ENCODE measurements at regions not wholly inside any gene's neighbourhood (a gene's known extent, or its start where the extent isn't known, plus 50 kb on each side); places are given as distances from the start of the nearest gene placed in this dataset.
"Not testable (repeated sequence)": the region's sequence is repeated elsewhere in the genome, so short reads cannot be mapped to it uniquely, and the experiment has no call there.

DNA sequence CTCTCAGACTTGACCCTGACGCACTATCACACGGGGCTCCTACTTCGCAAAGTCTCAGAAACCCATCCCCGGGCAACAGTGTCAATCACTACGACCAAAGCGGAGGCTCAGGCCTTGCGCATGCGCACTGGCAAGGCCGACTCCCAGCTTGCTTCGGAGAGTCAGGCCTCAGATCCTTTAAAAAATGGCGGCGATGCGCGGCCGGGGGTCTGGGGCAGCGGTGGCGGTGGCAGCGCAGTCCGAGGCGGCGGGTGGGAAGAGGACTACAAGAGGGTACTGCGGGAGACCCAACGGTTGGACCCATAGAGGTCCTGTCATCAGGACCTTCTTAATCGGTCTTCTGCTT, 196.9 kb downstream of the ZNF716 start:
- Mint-ChIP-seq H3K27me3 (ENCODE audit: low read depth) (peaks cover 9% of the 10 kb centered on the region), H3K27ac (no peak overlapping the region), H3K36me3 (ENCODE audit: insufficient read depth in 1 of 3, low read depth in 3 of 3) (peaks cover 29 to 35% (median 35%) of the 10 kb centered on the region in 3 experiments; a peak in 6 of 7 replicates), H3K4me1 (no peaks in the 10 kb centered on the region), H3K9me3 (peaks cover 94 to 98% of the 10 kb centered on the region in 2 experiments), H3K4me3 (no peak overlapping the region)
- H4K91ac ChIP-seq (ENCODE audit: insufficient read length, low read depth, low read length): no peak overlapping the region
- no peak overlapping the region for H3K18ac ChIP-seq (ENCODE audit: insufficient read length, low read depth, low read length)
- no peaks in the 10 kb centered on the region for H3K79me1 ChIP-seq (ENCODE audit: insufficient read depth, low read depth, low read length, poor library complexity, severe bottlenecking)
- H2BK12ac ChIP-seq (ENCODE audit: insufficient read length, low read depth, low read length): no peak overlapping the region
- no peaks in the 10 kb centered on the region for H3K27me3 ChIP-seq (ENCODE audit: insufficient read depth, low read length)
- H3T11ph ChIP-seq (ENCODE audit: low read length): no peak overlapping the region
- H2AK5ac ChIP-seq (ENCODE audit: insufficient read length, low read length): no peak overlapping the region
- no peak overlapping the region for H3K23ac ChIP-seq (ENCODE audit: insufficient read length, low read depth, low read length)
- no peaks in the 10 kb centered on the region for H3K23me2 ChIP-seq (ENCODE audit: insufficient read length, low read depth, low read length, poor library complexity, severe bottlenecking)
- no peak overlapping the region for H3K9ac ChIP-seq (ENCODE audit: extremely low read depth, insufficient read length, low read length)
- no peak overlapping the region for H2BK5ac ChIP-seq (ENCODE audit: insufficient read length, low read length)
- no peak overlapping the region for H2BK15ac ChIP-seq (ENCODE audit: low read depth, low read length)
- no peak overlapping the region for H3K56ac ChIP-seq (ENCODE audit: insufficient read length, low read depth, low read length)
- H2BK20ac ChIP-seq (ENCODE audit: low read depth, low read length, poor library complexity, severe bottlenecking): no peak overlapping the region
- H3K79me2 ChIP-seq (ENCODE audit: insufficient read depth, low read length): no peaks in the 10 kb centered on the region
- H3K4me1 ChIP-seq (ENCODE audit: insufficient read depth, low read length): no peaks in the 10 kb centered on the region
- H3K4ac ChIP-seq (ENCODE audit: low read depth, low read length): no peak overlapping the region
- H3K4me2 ChIP-seq (ENCODE audit: insufficient read depth, insufficient read length, low read length): no peak overlapping the region
- peaks cover 80% of the 10 kb centered on the region for H3K9me3 ChIP-seq (ENCODE audit: control insufficient read depth, low read depth, low read length)
- DNase-seq: no peak
- no peak overlapping the region for H2AFZ ChIP-seq (ENCODE audit: low read length)
- TF ChIP-seq, protein P1, sequence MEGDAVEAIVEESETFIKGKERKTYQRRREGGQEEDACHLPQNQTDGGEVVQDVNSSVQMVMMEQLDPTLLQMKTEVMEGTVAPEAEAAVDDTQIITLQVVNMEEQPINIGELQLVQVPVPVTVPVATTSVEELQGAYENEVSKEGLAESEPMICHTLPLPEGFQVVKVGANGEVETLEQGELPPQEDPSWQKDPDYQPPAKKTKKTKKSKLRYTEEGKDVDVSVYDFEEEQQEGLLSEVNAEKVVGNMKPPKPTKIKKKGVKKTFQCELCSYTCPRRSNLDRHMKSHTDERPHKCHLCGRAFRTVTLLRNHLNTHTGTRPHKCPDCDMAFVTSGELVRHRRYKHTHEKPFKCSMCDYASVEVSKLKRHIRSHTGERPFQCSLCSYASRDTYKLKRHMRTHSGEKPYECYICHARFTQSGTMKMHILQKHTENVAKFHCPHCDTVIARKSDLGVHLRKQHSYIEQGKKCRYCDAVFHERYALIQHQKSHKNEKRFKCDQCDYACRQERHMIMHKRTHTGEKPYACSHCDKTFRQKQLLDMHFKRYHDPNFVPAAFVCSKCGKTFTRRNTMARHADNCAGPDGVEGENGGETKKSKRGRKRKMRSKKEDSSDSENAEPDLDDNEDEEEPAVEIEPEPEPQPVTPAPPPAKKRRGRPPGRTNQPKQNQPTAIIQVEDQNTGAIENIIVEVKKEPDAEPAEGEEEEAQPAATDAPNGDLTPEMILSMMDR (conservative IDR thresholded peaks at IDR 0.05): no peak
- H4K20me1 ChIP-seq (ENCODE audit: control insufficient read depth, insufficient read depth, insufficient read length): no peaks in the 10 kb centered on the region
- no peak overlapping the region for H3K27ac ChIP-seq (ENCODE audit: insufficient read length, low read depth, low read length)
- no peak overlapping the region for H3K14ac ChIP-seq (ENCODE audit: insufficient read depth, low read length)
- no peak overlapping the region for H2BK120ac ChIP-seq (ENCODE audit: low read depth, low read length, poor library complexity, severe bottlenecking)
- H4K5ac ChIP-seq (ENCODE audit: insufficient read length, low read depth, low read length): no peak overlapping the region
- H4K8ac ChIP-seq (replicated peaks; ENCODE audit: insufficient read length, low read depth, low read length): no peak overlapping the region
- WGBS (ENCODE audit: extremely low coverage, insufficient read length, low lambda C conversion rate): no CpG with 5 or more reads among the region's 24 CpGs

DNA sequence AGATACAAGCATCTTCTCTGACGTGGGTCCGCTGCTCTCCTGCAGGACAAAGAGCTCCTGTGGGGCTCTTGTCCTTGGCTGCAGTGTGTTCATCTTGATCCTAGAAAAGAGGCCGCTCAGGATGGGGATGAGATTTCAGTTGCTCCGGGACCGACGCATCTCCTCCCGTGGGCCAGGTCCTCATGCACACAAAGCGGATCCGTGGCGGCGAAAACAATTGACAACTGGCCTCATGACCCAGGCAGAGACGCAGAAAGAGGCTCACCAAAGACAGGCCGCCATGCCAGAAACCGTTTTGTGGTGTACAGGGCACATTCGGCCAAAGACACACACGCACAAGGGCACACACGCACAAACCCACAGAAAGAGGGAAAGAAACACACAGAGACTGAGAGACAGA, 200.4 kb downstream of the ZNF716 start:
- not testable (repeated sequence) for H3K18ac ChIP-seq (ENCODE audit: insufficient read length, low read depth, low read length); H3K4me2 ChIP-seq (ENCODE audit: insufficient read depth, insufficient read length, low read length); H2BK120ac ChIP-seq (ENCODE audit: low read depth, low read length, poor library complexity, severe bottlenecking); H3K4me3 Mint-ChIP-seq; H3K27me3 ChIP-seq (ENCODE audit: insufficient read depth, low read length); H2AK5ac ChIP-seq (ENCODE audit: insufficient read length, low read length); H3T11ph ChIP-seq (ENCODE audit: low read length); H4K20me1 ChIP-seq (ENCODE audit: control insufficient read depth, insufficient read depth, insufficient read length); H2BK5ac ChIP-seq (ENCODE audit: insufficient read length, low read length); H4K5ac ChIP-seq (ENCODE audit: insufficient read length, low read depth, low read length); H3K27ac ChIP-seq (ENCODE audit: insufficient read length, low read depth, low read length); H3K27ac Mint-ChIP-seq; H4K91ac ChIP-seq (ENCODE audit: insufficient read length, low read depth, low read length); H3K23ac ChIP-seq (ENCODE audit: insufficient read length, low read depth, low read length); H2BK15ac ChIP-seq (ENCODE audit: low read depth, low read length); H4K8ac ChIP-seq (replicated peaks; ENCODE audit: insufficient read length, low read depth, low read length); H2BK20ac ChIP-seq (ENCODE audit: low read depth, low read length, poor library complexity, severe bottlenecking); H3K4me1 ChIP-seq (ENCODE audit: insufficient read depth, low read length); H3K56ac ChIP-seq (ENCODE audit: insufficient read length, low read depth, low read length); H3K14ac ChIP-seq (ENCODE audit: insufficient read depth, low read length); H2AFZ ChIP-seq (ENCODE audit: low read length); DNase-seq; H3K9ac ChIP-seq (ENCODE audit: extremely low read depth, insufficient read length, low read length); H3K79me2 ChIP-seq (ENCODE audit: insufficient read depth, low read length); H3K79me1 ChIP-seq (ENCODE audit: insufficient read depth, low read depth, low read length, poor library complexity, severe bottlenecking); H2BK12ac ChIP-seq (ENCODE audit: insufficient read length, low read depth, low read length); H3K23me2 ChIP-seq (ENCODE audit: insufficient read length, low read depth, low read length, poor library complexity, severe bottlenecking); H3K4ac ChIP-seq (ENCODE audit: low read depth, low read length); H3K4me1 Mint-ChIP-seq
- peaks cover 14% of the 10 kb centered on the region for H3K27me3 Mint-ChIP-seq (ENCODE audit: low read depth)
- peaks cover 94 to 99% of the 10 kb centered on the region in 2 experiments for H3K9me3 Mint-ChIP-seq
- WGBS (ENCODE audit: extremely low coverage, insufficient read length, low lambda C conversion rate): no CpG with 5 or more reads among the region's 17 CpGs
- H3K9me3 ChIP-seq (ENCODE audit: control insufficient read depth, low read depth, low read length): peaks cover 89% of the 10 kb centered on the region
- H3K36me3 Mint-ChIP-seq (ENCODE audit: insufficient read depth in 1 of 3, low read depth in 3 of 3): peaks cover 38 to 49% (median 44%) of the 10 kb centered on the region in 3 experiments; a peak in 6 of 7 replicates

Data from H9 (cell line).